SU-DHL-6 (cell line): ENCODE measurements at regions not wholly inside any gene's neighbourhood (a gene's known extent, or its start where the extent isn't known, plus 50 kb on each side); places are given as distances from the start of the nearest gene placed in this dataset.

Experiments used
- CTCF ChIP-seq: fragments of 200-600 bp; sonication (generic); IDR thresholded peaks from one replicate; pipeline ENCODE4 v1.5.1; 2017; ENCODE audit warnings: antibody characterized with exemption, mild to moderate bottlenecking, low read length, moderate library complexity; ENCODE audit not compliant: insufficient read depth, poor library complexity, severe bottlenecking
- EZH2phosphoT487 ChIP-seq: fragments of 200-600 bp; sonication (generic), shearing (Covaris generic); conservative IDR thresholded peaks from 2 replicates; pipeline ENCODE4 v1.6.1; 2018; ENCODE audit warnings: mild to moderate bottlenecking, antibody characterized with exemption, low read length, moderate library complexity, mixed read lengths

- no peak for TF ChIP-seq CTCF
- TF ChIP-seq EZH2phosphoT487, result no peak
Observed at GRCh38 chr3:194218646-194219453, 82.9 kb downstream of the HES1 start.
